ENCODE measurements at regions not wholly inside any gene's neighbourhood (a gene's known extent, or its start where the extent isn't known, plus 50 kb on each side); places are given as distances from the start of the nearest gene placed in this dataset.
"Not testable (repeated sequence)": the region's sequence is repeated elsewhere in the genome, so short reads cannot be mapped to it uniquely, and the experiment has no call there.

DNA sequence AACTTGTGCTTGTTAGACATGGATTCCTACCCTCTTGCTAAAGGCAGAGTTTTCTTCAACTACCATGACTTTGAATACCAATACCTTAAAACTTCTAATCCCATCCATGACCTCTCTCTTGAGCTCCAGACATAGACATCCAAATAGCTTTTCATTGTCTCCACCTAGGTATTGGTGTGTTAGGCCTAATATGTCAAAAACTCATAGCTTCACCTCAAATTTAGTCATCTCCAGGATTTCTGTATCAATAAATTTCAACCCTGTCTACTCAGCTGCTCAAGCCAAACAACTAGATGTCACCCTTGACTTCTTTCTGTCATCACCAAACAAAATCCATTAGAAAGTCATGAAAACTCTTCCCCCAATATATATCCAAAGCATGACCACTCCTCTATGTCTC lies 617.7 kb upstream of the GRIA3 start:
- DNase-seq (no peak), ATAC-seq (no peak)

DNA sequence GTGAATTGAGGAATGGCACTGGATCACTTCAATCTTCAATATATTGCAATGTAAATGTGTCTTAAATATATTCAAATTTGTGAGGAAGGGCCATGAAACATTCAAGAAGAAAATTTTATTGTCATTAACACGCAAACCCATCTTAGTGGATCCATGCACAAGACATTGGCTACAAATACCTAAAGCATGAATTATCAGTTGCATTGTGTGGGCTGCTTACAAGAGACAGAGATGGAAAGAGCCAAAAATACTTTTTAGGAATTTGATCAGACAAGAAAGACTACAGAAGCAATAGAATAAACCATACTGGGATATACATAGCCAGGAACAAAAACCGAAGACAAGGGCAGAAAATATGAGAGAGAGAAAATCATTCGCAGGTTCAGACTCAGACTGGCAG lies 616.2 kb upstream of the GRIA3 start:
- no peak for DNase-seq
- ATAC-seq, result no peak

DNA sequence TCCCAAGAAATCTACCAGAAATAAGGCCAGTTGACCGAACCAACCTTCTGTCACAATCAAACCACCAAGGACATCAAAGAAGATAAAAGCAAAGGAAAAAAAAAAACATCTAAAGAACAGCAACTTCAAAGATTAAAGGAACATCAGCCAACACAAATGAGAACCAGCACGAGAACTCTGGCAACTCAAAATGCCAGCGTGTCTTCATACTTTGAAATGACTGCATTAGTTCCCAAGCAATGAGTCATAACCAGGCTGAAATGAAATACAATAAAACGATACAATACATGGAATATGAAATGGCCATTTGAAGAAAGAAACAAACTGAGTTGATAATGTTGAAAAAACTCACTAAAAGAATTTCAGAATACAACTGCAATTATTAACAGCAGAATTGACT lies 611.6 kb upstream of the GRIA3 start:
- ATAC-seq (no peak), DNase-seq (no peak)

DNA sequence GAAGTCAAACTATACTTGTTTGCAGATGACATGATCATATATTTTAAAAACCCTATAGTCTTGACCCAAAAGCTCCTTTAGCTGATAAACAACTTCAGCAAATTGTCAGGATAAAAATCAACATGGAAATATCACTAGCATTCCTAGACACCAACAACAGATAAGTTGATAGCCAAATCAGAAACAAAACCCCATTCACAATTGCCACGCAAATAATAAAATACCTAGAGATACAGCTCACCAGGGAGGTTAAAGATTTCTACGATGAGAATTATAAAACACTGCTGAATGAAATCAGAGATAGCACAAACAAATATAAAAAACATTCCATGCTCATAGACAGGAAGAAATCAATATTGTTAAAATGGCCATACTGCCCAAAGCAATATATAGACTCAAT lies 605.0 kb upstream of the GRIA3 start:
- DNase-seq (no peak), ATAC-seq (no peak)

DNA sequence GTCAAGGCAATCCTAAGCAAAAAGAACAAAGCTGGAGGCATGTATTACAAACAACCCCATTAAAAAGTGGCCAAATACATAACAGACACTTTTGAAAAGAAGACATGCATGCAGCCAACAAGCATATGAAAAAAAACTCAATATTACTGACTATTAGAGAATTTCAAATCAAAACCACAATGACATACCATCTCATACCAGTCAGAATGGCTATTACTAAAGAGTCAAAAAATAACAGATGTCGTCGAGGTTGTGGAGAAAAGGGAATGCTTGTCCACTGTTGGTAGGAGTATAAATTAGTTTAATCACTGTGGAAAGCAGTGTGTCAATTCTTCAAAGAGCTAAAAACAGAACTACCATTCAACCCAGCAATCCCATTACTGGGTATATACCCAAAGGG lies 604.6 kb upstream of the GRIA3 start:
- no peak for DNase-seq
- no peak for ATAC-seq

DNA sequence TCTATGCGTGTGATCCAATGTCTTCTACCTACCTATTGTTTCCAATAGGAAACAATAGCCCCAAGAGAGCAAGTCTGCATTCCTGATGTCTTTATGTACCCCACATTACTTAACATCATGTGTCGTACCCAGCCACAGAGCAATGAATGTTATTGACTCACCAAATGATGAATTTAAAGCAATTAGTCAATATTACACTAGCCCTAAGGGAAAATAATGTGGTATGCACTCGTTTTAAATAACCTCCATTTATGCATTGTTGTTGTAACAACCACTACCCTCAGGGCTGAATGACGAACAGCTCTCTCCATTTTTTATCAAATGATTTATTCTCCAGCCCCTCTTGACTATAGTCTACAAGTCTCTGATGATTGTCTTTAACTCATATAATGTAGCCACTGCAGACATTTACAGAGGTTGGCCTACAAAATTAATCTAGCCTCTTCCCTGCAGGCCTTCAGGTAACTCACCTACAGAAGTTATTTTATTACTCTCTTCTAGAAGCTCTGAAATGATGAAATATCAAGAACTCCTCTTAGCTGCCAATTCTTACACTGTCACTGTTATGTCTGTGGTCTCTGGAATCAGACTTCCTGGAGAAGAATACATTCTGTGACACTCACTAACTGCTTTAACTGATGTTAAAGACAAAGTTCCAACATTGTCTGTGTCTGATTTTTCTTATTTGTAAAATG lies 601.7 kb upstream of the GRIA3 start:
- ATAC-seq (no peak), DNase-seq (no peak)

DNA sequence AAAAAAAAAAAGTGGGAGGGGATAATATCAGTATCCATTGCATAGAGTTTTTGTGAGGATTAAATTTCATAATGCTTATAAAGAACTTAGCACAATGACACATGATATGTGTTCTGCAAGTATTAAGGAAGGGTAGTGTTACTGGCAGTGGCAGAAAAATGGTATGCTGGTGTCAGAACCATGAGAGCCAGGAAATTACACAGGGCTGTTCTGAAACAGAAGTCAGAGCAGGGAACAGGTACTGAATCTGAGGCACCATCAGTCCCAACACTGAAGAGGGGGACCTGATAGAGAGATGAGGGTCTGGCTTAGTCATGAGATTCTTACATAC lies 601.1 kb upstream of the GRIA3 start:
- DNase-seq (no peak), ATAC-seq (no peak)

DNA sequence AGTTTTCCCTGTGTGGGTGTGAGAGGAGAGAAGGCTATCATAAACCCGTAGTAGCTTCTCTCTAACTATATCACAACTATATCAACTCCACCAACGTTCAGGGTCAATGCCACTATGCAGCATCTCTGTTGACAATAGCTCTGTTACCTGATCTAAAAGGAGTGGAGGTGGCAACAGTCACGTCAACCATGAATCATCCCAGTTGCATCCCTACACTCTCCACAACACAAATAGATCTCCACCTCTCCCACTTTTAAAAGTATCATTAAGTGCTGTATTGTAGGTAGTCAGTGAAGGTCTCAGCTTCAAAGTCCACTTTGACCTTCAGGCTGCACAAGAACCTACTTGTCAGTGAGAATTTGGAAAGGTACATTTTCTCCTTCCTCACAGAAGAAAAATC lies 600.5 kb upstream of the GRIA3 start:
- ATAC-seq (no peak), DNase-seq (no peak)

DNA sequence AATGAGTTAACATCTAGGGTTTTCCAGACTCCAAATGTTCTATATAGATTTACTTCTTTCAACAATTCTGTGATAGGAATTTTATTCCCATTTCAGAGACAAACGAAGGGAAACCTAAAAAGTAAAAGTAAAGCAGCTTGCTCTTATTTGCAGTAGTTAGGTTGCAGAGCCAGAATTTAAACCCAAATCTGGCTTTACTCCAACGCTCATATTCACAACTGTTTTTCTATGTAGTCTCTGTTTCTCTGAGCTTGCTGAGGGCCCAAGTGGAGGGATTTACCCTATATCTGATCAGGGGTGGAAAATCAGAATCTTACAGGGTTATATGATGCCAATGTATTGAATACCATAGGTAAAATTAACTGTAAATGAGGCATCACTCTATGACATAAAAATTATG lies 599.1 kb upstream of the GRIA3 start:
- DNase-seq, result no peak
- no peak for ATAC-seq

DNA sequence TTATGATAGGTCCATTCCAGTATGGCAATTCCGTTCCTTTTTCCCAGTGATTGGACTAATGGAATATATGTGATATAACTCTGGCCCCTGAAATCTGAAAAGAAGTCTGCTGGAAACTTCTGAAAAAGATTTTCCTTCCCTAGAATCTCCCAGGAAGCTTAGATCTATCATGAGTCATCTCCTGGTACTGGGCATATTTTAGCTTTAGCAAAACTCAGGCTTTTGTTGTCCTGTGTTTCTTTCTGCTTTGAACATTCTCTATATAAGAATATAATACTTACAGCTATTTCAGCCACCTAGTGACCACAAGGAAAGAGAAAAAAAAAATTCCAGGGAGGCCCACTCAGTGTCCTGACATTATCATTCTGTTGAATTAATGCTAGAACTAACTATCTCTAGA lies 597.2 kb upstream of the GRIA3 start:
- ATAC-seq, result no peak
- DNase-seq, result no peak

DNA sequence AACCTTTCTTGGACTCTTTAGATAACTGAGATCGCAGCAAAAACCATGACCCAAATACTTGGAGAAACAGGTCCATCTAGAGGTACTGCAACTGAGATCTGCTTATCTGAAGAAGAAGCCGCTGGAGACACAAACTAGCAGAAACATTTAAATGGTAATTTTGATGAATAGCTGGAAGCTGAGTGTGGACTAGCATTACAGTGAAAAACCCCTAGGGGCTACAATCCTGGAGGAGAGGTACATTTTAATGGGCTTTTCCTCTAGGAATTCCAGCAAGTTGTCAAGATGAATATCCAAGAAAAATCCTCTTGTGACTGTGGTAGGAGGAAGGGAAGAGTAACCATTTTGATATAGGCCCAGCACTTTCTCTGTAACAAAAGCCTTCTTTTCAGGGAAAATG lies 592.5 kb upstream of the GRIA3 start:
- no peak for ATAC-seq
- DNase-seq, result no peak

DNA sequence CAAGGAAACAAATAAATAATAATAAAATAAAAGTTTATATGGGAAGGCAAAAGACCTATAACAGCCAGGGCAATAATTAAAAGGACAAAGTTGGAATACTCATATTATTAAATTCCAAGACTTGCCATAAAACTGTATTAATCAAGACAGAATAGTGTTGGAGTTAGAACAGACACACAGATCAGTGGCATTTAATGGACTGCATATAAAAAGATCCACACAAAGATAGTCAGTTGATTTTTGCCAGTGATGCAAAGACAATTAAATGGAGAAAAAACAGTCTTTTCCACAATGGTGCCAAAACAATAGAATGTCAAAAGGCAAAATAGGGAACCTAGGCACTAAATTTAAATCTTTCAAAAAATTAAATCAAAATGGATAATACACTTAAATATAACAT lies 587.1 kb upstream of the GRIA3 start:
- ATAC-seq, result no peak

DNA sequence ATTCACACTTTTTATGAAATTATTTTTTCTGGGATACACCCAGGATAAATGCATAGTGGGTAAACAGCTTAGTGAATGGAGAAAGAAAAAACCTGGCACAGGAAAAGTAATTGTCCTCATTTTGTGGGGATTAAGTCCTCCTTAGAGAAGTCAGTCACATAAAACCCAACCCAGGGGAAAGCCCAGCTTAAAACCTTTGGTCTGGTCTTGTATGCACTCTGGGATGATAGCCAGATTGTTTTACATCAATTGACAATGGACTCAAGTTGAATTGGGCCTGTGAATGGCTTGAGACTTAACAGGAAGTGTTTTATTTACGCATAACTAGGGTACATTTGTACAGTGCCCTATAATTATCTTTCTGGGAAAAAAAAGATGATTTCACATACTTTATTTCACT lies 561.3 kb upstream of the GRIA3 start:
- DNase-seq (no peak), ATAC-seq (no peak)

More for the DNA sequence above, 587.1 kb upstream of the GRIA3 start:
- DNase-seq, result no peak

DNA sequence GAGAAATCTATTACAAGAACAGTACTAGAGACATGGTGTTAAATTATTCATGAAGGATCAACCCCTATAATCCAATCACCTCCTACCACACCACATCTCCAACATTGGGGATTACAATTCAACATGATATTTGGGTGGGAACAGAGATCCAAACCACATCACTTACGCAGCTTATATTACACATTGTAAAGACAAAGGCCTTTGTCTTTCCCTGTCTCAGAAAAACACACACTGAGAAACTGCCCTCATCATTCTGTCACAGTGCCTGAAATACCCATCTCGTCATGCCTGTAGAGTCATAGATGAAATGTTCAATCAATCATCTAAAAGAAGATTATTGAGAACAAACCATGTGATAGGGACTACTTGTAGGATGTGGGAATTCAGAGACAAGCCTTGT lies 558.8 kb upstream of the GRIA3 start:
- DNase-seq (no peak), ATAC-seq (no peak)

DNA sequence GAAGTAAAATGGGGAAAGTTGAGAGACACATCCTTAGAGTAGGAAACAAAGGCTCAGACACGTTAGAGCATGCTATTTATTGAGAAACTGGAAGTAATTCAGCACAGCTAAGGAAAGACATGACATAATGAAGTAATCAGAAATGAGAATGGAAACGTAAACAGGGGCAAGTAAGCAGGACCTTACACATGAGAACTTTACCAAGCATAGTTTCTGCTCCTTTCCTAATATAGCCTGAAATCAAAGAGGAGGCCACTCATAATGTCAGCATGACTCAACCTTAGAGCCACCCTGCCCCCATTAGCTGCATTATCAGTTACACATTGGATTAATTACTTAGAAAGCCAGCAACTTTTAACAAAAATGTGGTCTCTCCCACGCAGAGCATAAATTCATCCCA lies 558.3 kb upstream of the GRIA3 start:
- DNase-seq, result no peak
- ATAC-seq, result no peak

DNA sequence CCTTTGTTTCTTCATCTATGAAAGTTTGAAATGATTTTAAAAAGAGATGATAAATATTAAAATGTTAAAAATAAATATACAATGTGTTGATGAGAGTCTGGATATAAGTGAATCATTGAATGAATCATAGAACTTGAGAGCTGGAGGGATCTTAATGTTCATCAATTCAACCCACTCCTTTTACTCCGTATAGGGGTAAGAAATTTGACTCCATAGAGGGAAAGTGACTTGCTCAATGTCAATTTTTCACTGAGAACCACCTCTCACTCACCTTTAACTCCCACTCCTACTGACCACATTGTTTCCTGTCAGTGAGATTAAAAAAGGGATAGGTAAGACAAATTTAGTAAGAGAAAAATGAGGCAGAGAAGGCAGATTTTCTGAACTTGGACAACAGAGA lies 557.2 kb upstream of the GRIA3 start:
- DNase-seq (no peak), ATAC-seq (no peak)

DNA sequence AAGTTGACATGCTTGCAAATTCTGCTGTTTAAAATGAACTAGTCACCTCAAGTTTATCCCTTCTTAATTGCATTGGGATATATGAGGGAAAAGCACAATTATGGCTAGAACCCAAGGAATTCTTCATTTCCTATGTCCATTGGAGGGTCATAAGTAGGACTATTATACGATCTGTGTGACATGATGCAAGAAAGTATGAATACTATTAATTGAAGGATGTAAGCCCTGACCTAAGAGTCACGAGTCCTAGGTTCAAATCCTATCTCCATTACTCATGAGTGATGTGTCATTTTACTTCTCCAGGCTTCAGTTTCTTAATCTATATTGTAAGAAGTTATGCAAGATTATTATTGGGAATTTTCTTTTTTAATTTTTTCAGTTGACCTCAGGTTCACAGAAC lies 542.9 kb upstream of the GRIA3 start:
- DNase-seq, result no peak
- no peak for ATAC-seq

DNA sequence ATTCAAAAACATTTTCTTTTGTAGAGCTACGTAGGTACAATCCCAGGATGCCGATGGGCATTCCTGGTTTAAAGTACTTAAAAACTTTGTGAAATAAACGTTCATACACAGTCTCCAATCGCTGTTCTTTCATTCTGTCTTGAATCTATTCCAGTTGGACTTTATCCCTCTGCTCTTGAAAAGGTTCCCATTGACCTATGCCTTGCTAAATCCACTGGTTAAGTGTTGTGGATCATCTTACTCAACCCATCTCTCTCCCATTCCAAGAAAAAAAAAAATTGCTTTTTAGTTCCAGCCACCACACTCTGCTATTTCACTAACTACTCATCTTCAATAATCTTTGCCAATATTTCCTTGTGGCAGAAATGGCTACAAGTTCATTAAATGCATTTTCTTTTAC lies 542.3 kb upstream of the GRIA3 start:
- DNase-seq (no peak), ATAC-seq (no peak)

DNA sequence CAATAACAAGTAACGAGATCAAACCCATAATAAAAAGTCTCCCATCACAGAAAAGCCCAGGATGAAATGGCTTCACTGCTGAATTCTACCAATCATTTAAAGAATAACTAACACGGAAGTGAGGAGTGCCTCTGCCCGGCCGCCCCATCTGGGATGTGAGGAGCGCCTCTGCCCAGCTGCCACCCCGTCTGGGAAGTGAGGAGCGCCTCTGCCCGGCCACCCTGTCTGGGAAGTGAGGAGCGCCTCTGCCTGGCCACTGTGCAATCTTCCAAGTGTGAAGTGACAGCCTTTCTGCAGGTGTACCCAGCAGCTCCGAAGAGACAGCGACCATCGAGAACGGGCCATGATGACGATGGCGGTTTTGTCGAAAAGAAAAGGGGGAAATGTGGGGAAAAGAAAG lies 528.8 kb upstream of the GRIA3 start:
- not testable (repeated sequence) for ATAC-seq, DNase-seq

DNA sequence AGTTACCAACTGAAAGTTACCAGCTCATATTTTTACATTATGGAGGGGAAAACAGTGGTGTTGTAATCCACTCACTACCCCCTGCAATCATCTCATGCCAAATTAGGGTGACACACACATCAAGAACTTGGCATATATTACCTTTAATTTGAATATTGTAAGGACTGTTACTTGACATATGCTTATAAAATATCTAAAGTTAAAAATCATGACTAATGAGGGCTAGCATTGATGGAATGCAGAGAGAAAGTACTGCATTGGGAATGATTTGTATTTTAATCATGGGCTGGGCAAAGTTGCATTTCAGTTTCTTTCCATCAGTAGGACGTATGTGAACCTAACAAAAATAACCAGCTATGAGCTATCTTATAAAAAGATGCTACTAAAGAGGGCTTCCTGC lies 517.5 kb upstream of the GRIA3 start:
- DNase-seq (no peak), ATAC-seq (no peak)

DNA sequence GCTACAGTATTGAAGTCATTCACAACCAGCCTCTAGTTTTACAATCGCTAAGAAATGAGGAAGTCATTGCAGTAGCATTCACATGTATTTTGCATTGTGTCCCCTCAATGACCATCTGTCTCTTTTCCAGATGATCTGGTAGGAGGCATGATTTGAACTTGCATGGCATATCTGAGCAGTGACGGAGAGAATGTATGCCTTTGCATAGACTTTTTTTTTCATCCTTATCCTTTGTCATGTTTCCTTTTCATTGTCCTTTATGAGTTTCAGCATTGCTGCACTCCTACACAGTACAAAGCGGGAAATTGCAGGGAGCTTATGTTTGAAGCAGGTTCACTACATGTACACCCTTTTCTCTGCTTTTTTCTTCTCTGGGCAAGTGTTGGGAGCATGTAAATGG lies 516.4 kb upstream of the GRIA3 start:
- no peak for ATAC-seq

DNA sequence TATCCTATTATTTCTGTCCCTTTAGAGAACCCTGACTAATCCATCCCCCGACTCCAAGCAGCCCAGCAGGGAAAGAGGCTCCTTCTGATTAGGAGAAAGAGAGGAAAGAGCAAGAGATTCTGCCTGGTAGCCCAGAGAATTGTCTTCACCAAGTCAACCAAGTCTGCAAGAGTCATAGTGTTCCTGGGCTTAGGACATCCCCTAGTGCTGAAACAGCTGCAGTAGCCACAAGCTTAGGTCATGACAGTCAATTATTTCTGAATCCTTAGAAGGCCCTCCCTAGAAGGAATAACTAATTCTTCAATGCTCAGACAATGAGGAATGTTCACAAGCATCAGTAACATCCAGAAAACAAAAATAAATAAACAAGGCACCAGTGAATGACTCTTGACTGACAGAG lies 480.3 kb upstream of the GRIA3 start:
- ATAC-seq (no peak), DNase-seq (no peak)

More for the DNA sequence above, 516.4 kb upstream of the GRIA3 start:
- no peak for DNase-seq

DNA sequence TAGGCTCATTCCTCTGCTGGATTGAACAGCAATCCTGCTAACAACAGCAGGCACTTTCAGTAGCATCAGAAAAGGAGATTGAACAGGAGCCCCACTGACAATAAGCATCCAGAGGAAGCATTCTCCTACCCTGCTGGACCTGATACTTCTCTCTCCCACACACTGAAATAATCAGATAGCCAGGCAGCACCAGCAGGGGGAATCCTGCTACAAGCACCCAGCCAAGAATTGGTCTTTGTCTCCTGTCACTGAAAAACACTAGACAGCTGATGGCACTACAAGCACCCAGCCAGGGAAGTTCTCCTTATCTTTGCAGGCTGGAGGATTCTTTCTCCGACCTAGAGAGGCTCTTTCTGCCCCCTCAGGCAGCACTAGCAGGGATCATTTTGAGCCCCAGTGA lies 444.3 kb upstream of the GRIA3 start:
- no peak for DNase-seq
- no peak for ATAC-seq

DNA sequence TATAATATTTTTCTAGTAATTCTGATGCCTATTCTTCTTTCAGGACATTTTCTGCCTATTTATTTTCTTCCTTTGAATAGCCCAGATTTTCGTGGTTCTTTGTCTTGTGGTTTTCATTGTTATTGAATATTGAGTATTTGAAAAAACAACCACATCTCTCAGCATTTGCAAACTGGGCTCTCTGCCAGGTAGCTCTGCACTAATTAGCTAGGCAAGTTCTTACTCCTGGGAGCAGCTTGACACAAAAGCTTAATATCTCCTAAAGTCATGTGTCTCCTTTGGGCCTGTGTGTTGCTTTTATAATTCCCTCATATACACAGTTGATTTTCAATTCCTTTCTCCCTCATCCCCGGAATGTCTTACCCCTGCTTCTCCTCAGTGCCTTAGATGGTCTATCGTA lies 413.5 kb upstream of the GRIA3 start:
- ATAC-seq (no peak), DNase-seq (no peak)

DNA sequence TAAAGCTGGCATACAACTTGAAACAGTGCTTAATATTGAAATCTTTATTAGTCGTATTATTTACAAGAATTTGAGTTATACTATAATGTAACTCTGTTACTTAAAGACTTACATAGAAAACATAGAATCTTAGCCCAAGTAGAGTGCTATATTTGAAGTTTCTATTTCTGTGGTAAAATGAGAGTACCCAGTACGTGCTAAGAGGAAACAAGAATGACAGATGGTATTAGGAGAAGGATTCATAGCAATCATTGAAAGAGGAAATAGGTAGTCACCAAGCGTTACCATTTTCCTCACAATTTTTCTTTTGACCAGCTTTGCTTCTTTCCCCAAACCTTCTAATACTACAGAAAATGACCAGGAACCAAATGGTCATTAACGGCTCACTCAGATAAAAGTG lies 412.1 kb upstream of the GRIA3 start:
- no peak for ATAC-seq
- no peak for DNase-seq

Data from stimulated activated naive CD8-positive, alpha-beta T cell treated with anti-CD3 and anti-CD28 coated beads, Interleukin-15, Interleukin-2, amounts not matched to agents 100 U/mL and 50 U/mL, for 24 hours (primary cell).